Astrocyte (in vitro differentiated cells and primary cell): ENCODE measurements at regions not wholly inside any gene's neighbourhood (a gene's known extent, or its start where the extent isn't known, plus 50 kb on each side); places are given as distances from the start of the nearest gene placed in this dataset.

Experiments
- EZH2 ChIP-seq: IDR thresholded peaks from 2 replicates; pipeline ENCODE4 v1.6.1; 2012; ENCODE audit warnings: mild to moderate bottlenecking, low read length, inconsistent platforms; ENCODE audit not compliant: insufficient read depth
- TF ChIP-seq, protein P1 (sequence below): IDR thresholded peaks from 2 replicates; pipeline ENCODE4 v1.5.1; 2011; ENCODE audit warnings: low read depth, mild to moderate bottlenecking, inconsistent platforms, low read length, moderate library complexity; ENCODE audit not compliant: insufficient read depth

DNA sequence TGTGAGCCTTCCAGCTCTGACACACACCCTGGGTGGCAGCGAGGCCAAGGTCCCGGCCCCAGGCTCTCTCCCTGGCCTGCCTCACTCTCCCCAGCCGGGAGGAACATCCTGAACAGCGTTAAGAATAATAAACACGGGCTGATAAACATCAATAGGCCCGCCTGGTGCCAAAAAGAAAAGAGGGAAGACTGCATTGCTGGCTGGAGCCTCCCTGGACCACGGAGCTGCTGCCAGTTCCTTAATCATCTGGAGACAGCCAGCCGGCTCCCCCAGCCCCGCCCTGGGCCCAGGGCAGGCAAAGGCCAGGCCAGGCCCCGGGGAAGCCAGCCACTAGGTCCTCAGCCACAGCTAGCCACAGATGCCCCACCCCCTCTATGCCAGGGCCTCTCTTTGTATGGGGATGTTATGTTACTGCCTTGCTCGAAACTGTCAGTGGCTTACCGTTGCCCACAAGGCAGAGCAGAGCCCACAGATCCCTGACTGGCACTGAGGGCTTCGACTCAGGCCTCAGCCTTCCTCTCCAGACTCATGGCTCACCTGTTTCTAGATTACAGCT is 293.7 kb downstream of the DYSF start:
- TF ChIP-seq, protein P1, sequence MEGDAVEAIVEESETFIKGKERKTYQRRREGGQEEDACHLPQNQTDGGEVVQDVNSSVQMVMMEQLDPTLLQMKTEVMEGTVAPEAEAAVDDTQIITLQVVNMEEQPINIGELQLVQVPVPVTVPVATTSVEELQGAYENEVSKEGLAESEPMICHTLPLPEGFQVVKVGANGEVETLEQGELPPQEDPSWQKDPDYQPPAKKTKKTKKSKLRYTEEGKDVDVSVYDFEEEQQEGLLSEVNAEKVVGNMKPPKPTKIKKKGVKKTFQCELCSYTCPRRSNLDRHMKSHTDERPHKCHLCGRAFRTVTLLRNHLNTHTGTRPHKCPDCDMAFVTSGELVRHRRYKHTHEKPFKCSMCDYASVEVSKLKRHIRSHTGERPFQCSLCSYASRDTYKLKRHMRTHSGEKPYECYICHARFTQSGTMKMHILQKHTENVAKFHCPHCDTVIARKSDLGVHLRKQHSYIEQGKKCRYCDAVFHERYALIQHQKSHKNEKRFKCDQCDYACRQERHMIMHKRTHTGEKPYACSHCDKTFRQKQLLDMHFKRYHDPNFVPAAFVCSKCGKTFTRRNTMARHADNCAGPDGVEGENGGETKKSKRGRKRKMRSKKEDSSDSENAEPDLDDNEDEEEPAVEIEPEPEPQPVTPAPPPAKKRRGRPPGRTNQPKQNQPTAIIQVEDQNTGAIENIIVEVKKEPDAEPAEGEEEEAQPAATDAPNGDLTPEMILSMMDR: no peak
- TF ChIP-seq EZH2: no peak
